HUES64 (cell line): ENCODE measurements at regions not wholly inside any gene's neighbourhood (a gene's known extent, or its start where the extent isn't known, plus 50 kb on each side); places are given as distances from the start of the nearest gene placed in this dataset.

ENCODE experiments used
- H3K27ac ChIP-seq: 2 replicates; pipeline ENCODE4 v1.7.0; 2013; ENCODE audit warnings: low read depth, low read length, inconsistent platforms
- H3K27me3 ChIP-seq: 2 replicates; pipeline ENCODE4 v1.6.1; 2013; ENCODE audit warnings: mild to moderate bottlenecking, low read length; ENCODE audit not compliant: insufficient read depth
- H3K36me3 ChIP-seq: 2 replicates; pipeline ENCODE4 v1.6.1; 2013; ENCODE audit warnings: mild to moderate bottlenecking, low read length; ENCODE audit not compliant: insufficient read depth
- H3K4me1 ChIP-seq: 2 replicates; pipeline ENCODE4 v1.6.1; 2013; ENCODE audit warnings: mild to moderate bottlenecking, low read length, moderate library complexity; ENCODE audit not compliant: insufficient read depth
- H3K4me3 ChIP-seq: 2 replicates; pipeline ENCODE4 v1.5.1; 2013; ENCODE audit warnings: mild to moderate bottlenecking, low read length, moderate library complexity
- H3K9ac ChIP-seq: 2 replicates; pipeline ENCODE4 v1.6.1; 2013; ENCODE audit warnings: mild to moderate bottlenecking, low read depth, low read length
- H3K9me3 ChIP-seq: 2 replicates; pipeline ENCODE4 v1.6.1; 2013; ENCODE audit warnings: low read depth, low read length; ENCODE audit not compliant: insufficient read depth
- WGBS: fragments of 150-250, 120-280 bp; methylation state at CpG from one replicate; pipeline ENCODE4 v1.1.7; 2013; ENCODE audit warnings: missing lambda C conversion rate; 5-methylcytosine and 5-hydroxymethylcytosine counted together

GRCh38 chr1:5458248-5458647 lies 534.0 kb downstream of the NPHP4 start:
- Histone ChIP-seq H3K4me1 (peaks cover 17% of the 10 kb centered on the region; the same call in 1 of the 2 replicates), H3K9me3 (0 out of 2 replicates have a peak, but pooled peaks cover 8% of the 10 kb centered on the region), H3K9ac (no peak overlapping the region), H3K4me3 (no peak overlapping the region), H3K36me3 (no peaks in the 10 kb centered on the region), H3K27me3 (no peaks in the 10 kb centered on the region), H3K27ac (no peak overlapping the region)
- 94% methylated on average over 4 of the region's 5 CpGs for WGBS

- Histone ChIP-seq H3K27me3 (no peaks in the 10 kb centered on the region), H3K9ac (no peak overlapping the region), H3K9me3 (no peaks in the 10 kb centered on the region), H3K4me3 (no peak overlapping the region), H3K36me3 (no peaks in the 10 kb centered on the region), H3K27ac (no peak overlapping the region), H3K4me1 (peaks cover 19% of the 10 kb centered on the region; the same call in 1 of the 2 replicates)
- WGBS, result 69% methylated on average over 14 of the region's 16 CpGs
These were observed 536.0 kb downstream of the NPHP4 start for GRCh38 chr1:5456090-5456811.

GRCh38 chr1:5455651-5456050 lies 536.6 kb downstream of the NPHP4 start:
- no peak overlapping the region for H3K4me3 ChIP-seq
- H3K36me3 ChIP-seq, result no peaks in the 10 kb centered on the region
- H3K27me3 ChIP-seq, result no peaks in the 10 kb centered on the region
- H3K27ac ChIP-seq, result no peak overlapping the region
- 31% methylated on average over 8 of the region's 8 CpGs for WGBS
- H3K4me1 ChIP-seq, result peaks cover 19% of the 10 kb centered on the region; the same call in 1 of the 2 replicates
- no peak overlapping the region for H3K9ac ChIP-seq
- H3K9me3 ChIP-seq, result no peaks in the 10 kb centered on the region

GRCh38 chr1:5455056-5455455 lies 537.2 kb downstream of the NPHP4 start:
- H3K27me3 ChIP-seq, result no peaks in the 10 kb centered on the region; the same call in 1 of the 2 replicates
- no peak overlapping the region for H3K27ac ChIP-seq
- H3K4me1 ChIP-seq, result peaks cover 19% of the 10 kb centered on the region; the same call in 1 of the 2 replicates
- no peaks in the 10 kb centered on the region for H3K9me3 ChIP-seq
- 49% methylated on average over 6 of the region's 9 CpGs for WGBS
- H3K36me3 ChIP-seq, result no peaks in the 10 kb centered on the region
- no peak overlapping the region for H3K4me3 ChIP-seq
- H3K9ac ChIP-seq, result no peak overlapping the region

GRCh38 chr1:5453347-5453746 lies 538.9 kb downstream of the NPHP4 start:
- no peaks in the 10 kb centered on the region; the same call in 1 of the 2 replicates for H3K27me3 ChIP-seq

GRCh38 chr1:5451671-5452070 lies 540.6 kb downstream of the NPHP4 start:
- WGBS, result 87% methylated on average over 11 of the region's 11 CpGs
- no peak overlapping the region for H3K4me3 ChIP-seq
- H3K27me3 ChIP-seq, result no peaks in the 10 kb centered on the region; the same call in 1 of the 2 replicates
- peaks cover 19% of the 10 kb centered on the region; the same call in 1 of the 2 replicates for H3K4me1 ChIP-seq
- H3K36me3 ChIP-seq, result no peaks in the 10 kb centered on the region
- no peak overlapping the region for H3K9ac ChIP-seq
- no peak overlapping the region for H3K27ac ChIP-seq
- H3K9me3 ChIP-seq, result no peaks in the 10 kb centered on the region

More at GRCh38 chr1:5453347-5453746, 538.9 kb downstream of the NPHP4 start:
- Histone ChIP-seq H3K36me3 (no peaks in the 10 kb centered on the region), H3K9me3 (no peaks in the 10 kb centered on the region), H3K4me1 (peaks cover 19% of the 10 kb centered on the region; the same call in 1 of the 2 replicates), H3K4me3 (no peak overlapping the region), H3K27ac (no peak overlapping the region), H3K9ac (no peak overlapping the region)
- 93% methylated on average over 8 of the region's 8 CpGs for WGBS

GRCh38 chr1:5448486-5448885 lies 543.7 kb downstream of the NPHP4 start:
- Histone ChIP-seq H3K4me3 (no peak overlapping the region), H3K36me3 (no peaks in the 10 kb centered on the region), H3K4me1 (0 out of 2 replicates have a peak, but pooled peaks cover 2% of the 10 kb centered on the region), H3K27ac (no peak overlapping the region), H3K9ac (no peak overlapping the region), H3K27me3 (no peaks in the 10 kb centered on the region; the same call in 1 of the 2 replicates), H3K9me3 (no peaks in the 10 kb centered on the region)
- WGBS, result 88% methylated on average over 6 of the region's 6 CpGs

- Histone ChIP-seq H3K9me3 (no peaks in the 10 kb centered on the region), H3K9ac (no peak overlapping the region), H3K27me3 (no peaks in the 10 kb centered on the region; the same call in 1 of the 2 replicates), H3K36me3 (no peaks in the 10 kb centered on the region), H3K27ac (no peak overlapping the region), H3K4me3 (no peak overlapping the region), H3K4me1 (0 out of 2 replicates have a peak, but pooled peaks cover 2% of the 10 kb centered on the region)
- WGBS, result 95% methylated on average over 6 of the region's 6 CpGs
These were observed 544.7 kb downstream of the NPHP4 start for GRCh38 chr1:5447503-5447960.

- H3K4me1 ChIP-seq, result no peaks in the 10 kb centered on the region
- no peak overlapping the region for H3K9ac ChIP-seq
- WGBS, result 95% methylated on average over 6 of the region's 6 CpGs
- H3K36me3 ChIP-seq, result no peaks in the 10 kb centered on the region
- H3K27ac ChIP-seq, result no peak overlapping the region
- H3K9me3 ChIP-seq, result no peaks in the 10 kb centered on the region
- H3K27me3 ChIP-seq, result no peaks in the 10 kb centered on the region
- no peak overlapping the region for H3K4me3 ChIP-seq
These were observed 547.8 kb downstream of the NPHP4 start for GRCh38 chr1:5444396-5444795.

- Histone ChIP-seq H3K36me3 (no peaks in the 10 kb centered on the region), H3K9me3 (peaks cover 14% of the 10 kb centered on the region; the same call in 1 of the 2 replicates), H3K9ac (no peak overlapping the region), H3K27ac (no peak overlapping the region), H3K4me3 (no peak overlapping the region), H3K4me1 (no peaks in the 10 kb centered on the region; the same call in 1 of the 2 replicates), H3K27me3 (no peaks in the 10 kb centered on the region)
- 98% methylated on average over 2 of the region's 2 CpGs for WGBS
These were observed 555.4 kb downstream of the NPHP4 start for GRCh38 chr1:5436808-5437207.

- H3K4me1 ChIP-seq, result peaks cover 9% of the 10 kb centered on the region; the same call in 1 of the 2 replicates
- H3K4me3 ChIP-seq, result no peak overlapping the region
- no peaks in the 10 kb centered on the region for H3K36me3 ChIP-seq
- H3K27ac ChIP-seq, result no peak overlapping the region
- peaks cover 14% of the 10 kb centered on the region; the same call in 1 of the 2 replicates for H3K9me3 ChIP-seq
- H3K27me3 ChIP-seq, result no peaks in the 10 kb centered on the region
- no peak overlapping the region for H3K9ac ChIP-seq
- 94% methylated on average over 6 of the region's 6 CpGs for WGBS
These were observed 556.8 kb downstream of the NPHP4 start for GRCh38 chr1:5435414-5435813.
